Caco-2 (cell line): ENCODE measurements at regions not wholly inside any gene's neighbourhood (a gene's known extent, or its start where the extent isn't known, plus 50 kb on each side); places are given as distances from the start of the nearest gene placed in this dataset.

ENCODE experiments used
- BruUV-seq: library from RNA; stranded (reverse); fragments of 400-500 nt; replicated peaks from 2 replicates; lab custom pipeline; 2021; lab: Mats Ljungman, UMichigan
- CTCF ChIA-PET: fragments of 300-600 bp; sonication (Branson Sonifier 250); formaldehyde crosslinking; loops from one replicate; lab custom pipeline; 2022; ENCODE audit warnings: antibody characterized with exemption; lab: Charles Lee
- POLR2A ChIA-PET: fragments of 300-600 bp; sonication (Branson Sonifier 250); formaldehyde crosslinking; loops from one replicate; lab custom pipeline; 2022; ENCODE audit warnings: antibody characterized with exemption; lab: Charles Lee
- DNase-seq, 2 experiments: peaks; one replicate each; pipeline versions ENCODE4 v3.0.0 to v3.0.0-alpha.2; 2020 to 2022
- H3K27me3 ChIP-seq: replicated peaks from 2 replicates; pipeline ENCODE4 v1.6.0; 2011; ENCODE audit warnings: low read length; ENCODE audit not compliant: control insufficient read depth, insufficient read depth
- H3K36me3 ChIP-seq: 2 replicates; pipeline ENCODE4 v1.5.1; 2011; ENCODE audit warnings: low read length; ENCODE audit not compliant: control insufficient read depth, insufficient read depth
- H3K4me1 ChIP-seq: fragments of 250-450 bp; sonication (Bioruptor Pico); 2 replicates; pipeline ENCODE4 v1.5.1; 2020; ENCODE audit warnings: mild to moderate bottlenecking
- H3K4me3 ChIP-seq: 2 replicates; pipeline ENCODE4 v1.5.1; 2011; ENCODE audit warnings: low read depth, mild to moderate bottlenecking, control low read depth, low read length
- H3K9me3 ChIP-seq: fragments of 250-450 bp; sonication (Bioruptor Pico); 2 replicates; pipeline ENCODE4 v1.5.1; 2020; ENCODE audit warnings: mild to moderate bottlenecking, moderate library complexity
- H3K27ac Mint-ChIP-seq: one replicate; pipeline ENCODE4 v1.8.0; 2022; ENCODE audit warnings: mixed read lengths; ENCODE audit not compliant: unreplicated experiment
- H3K27me3 Mint-ChIP-seq: one replicate; pipeline ENCODE4 v1.8.0; 2022; ENCODE audit warnings: mixed read lengths; ENCODE audit not compliant: insufficient read depth, unreplicated experiment
- H3K36me3 Mint-ChIP-seq: one replicate; pipeline ENCODE4 v1.8.0; 2022; ENCODE audit warnings: mild to moderate bottlenecking, mixed read lengths; ENCODE audit not compliant: insufficient read depth, unreplicated experiment
- H3K4me1 Mint-ChIP-seq: one replicate; pipeline ENCODE4 v1.8.0; 2022; ENCODE audit warnings: low read depth, mixed read lengths; ENCODE audit not compliant: unreplicated experiment
- H3K4me3 Mint-ChIP-seq: one replicate; pipeline ENCODE4 v1.8.0; 2022; ENCODE audit warnings: mild to moderate bottlenecking, moderate library complexity, mixed read lengths; ENCODE audit not compliant: unreplicated experiment
- H3K9me3 Mint-ChIP-seq: one replicate; pipeline ENCODE4 v1.8.0; 2022; ENCODE audit warnings: mixed read lengths; ENCODE audit not compliant: unreplicated experiment
- CTCF ChIP-seq, 2 experiments: fragments of 200-600 bp in 1 of 2; IDR thresholded peaks; 1 replicate in 1 of 2; 2 replicates in 1 of 2; pipeline versions ENCODE4 v1.5.1 to v1.8.0; 2011 to 2022; ENCODE audit warnings: antibody characterized with exemption in 1 of 2, control low read depth in 1 of 2, inconsistent platforms in 1 of 2, low read depth in 1 of 2, low read length in 1 of 2, mild to moderate bottlenecking in 1 of 2, moderate library complexity in 1 of 2; ENCODE audit not compliant: insufficient read depth in 1 of 2, severe bottlenecking in 1 of 2, unreplicated experiment in 1 of 2
- intact Hi-C: fragments of 100-400 bp; cut with micrococcal nuclease; formaldehyde crosslinking; loops from one replicate; pipeline ENCODE4 v1.10.0; 2022; ENCODE audit not compliant: unreplicated experiment

- Mint-ChIP-seq H3K4me1 (no peaks in the 10 kb centered on the region), H3K9me3 (no peaks in the 10 kb centered on the region), H3K27ac (no peak overlapping the region), H3K27me3 (no peaks in the 10 kb centered on the region), H3K4me3 (no peak overlapping the region), H3K36me3 (no peaks in the 10 kb centered on the region)
- H3K4me3 ChIP-seq = no peak overlapping the region
- H3K36me3 ChIP-seq = no peaks in the 10 kb centered on the region
- ChIA-PET CTCF (no interaction called here), POLR2A (no interaction called here)
- no peaks in the 10 kb centered on the region for H3K27me3 ChIP-seq
- no TSS peak for BruUV-seq
- H3K4me1 ChIP-seq = no peaks in the 10 kb centered on the region
- no peak for DNase-seq
- no peak for TF ChIP-seq CTCF (IDR thresholded peaks at IDR 0.05; ENCODE audit: insufficient read depth in 1 of 2, low read depth in 1 of 2, low read length in 1 of 2, severe bottlenecking in 1 of 2, unreplicated experiment in 1 of 2)
- intact Hi-C loops = no loop called here
- no peaks in the 10 kb centered on the region for H3K9me3 ChIP-seq
Observed at GRCh38 chr4:28760003-28760402, 1899.4 kb downstream of the STIM2 start.

- H3K36me3 Mint-ChIP-seq = no peaks in the 10 kb centered on the region
- TF ChIP-seq CTCF (IDR thresholded peaks at IDR 0.05; ENCODE audit: insufficient read depth in 1 of 2, low read depth in 1 of 2, low read length in 1 of 2, severe bottlenecking in 1 of 2, unreplicated experiment in 1 of 2) = no peak
- POLR2A ChIA-PET = no interaction called here
Observed at GRCh38 chr4:28772066-28772465, 1911.4 kb downstream of the STIM2 start.

GRCh38 chr4:28772788-28773187 is 1912.1 kb downstream of the STIM2 start:
- Mint-ChIP-seq H3K27ac (no peak overlapping the region), H3K27me3 (peaks cover 4% of the 10 kb centered on the region), H3K4me3 (no peak overlapping the region), H3K36me3 (no peaks in the 10 kb centered on the region), H3K4me1 (no peaks in the 10 kb centered on the region), H3K9me3 (no peaks in the 10 kb centered on the region)
- no TSS peak for BruUV-seq
- Histone ChIP-seq H3K4me1 (no peaks in the 10 kb centered on the region), H3K9me3 (no peaks in the 10 kb centered on the region), H3K27me3 (no peaks in the 10 kb centered on the region), H3K36me3 (no peaks in the 10 kb centered on the region), H3K4me3 (no peak overlapping the region)
- TF ChIP-seq CTCF (IDR thresholded peaks at IDR 0.05; ENCODE audit: insufficient read depth in 1 of 2, low read depth in 1 of 2, low read length in 1 of 2, severe bottlenecking in 1 of 2, unreplicated experiment in 1 of 2) = no peak
- DNase-seq = no peak
- POLR2A ChIA-PET = no interaction called here
- CTCF ChIA-PET = no interaction called here
- intact Hi-C loops = no loop called here

More at GRCh38 chr4:28772066-28772465, 1911.4 kb downstream of the STIM2 start:
- H3K9me3 Mint-ChIP-seq = no peaks in the 10 kb centered on the region
- no peak overlapping the region for H3K4me3 Mint-ChIP-seq
- no peaks in the 10 kb centered on the region for H3K27me3 ChIP-seq
- H3K4me3 ChIP-seq = no peak overlapping the region
- no peaks in the 10 kb centered on the region for H3K9me3 ChIP-seq
- intact Hi-C loops = no loop called here
- peaks cover 4% of the 10 kb centered on the region for H3K27me3 Mint-ChIP-seq
- H3K27ac Mint-ChIP-seq = no peak overlapping the region
- H3K4me1 ChIP-seq = no peaks in the 10 kb centered on the region
- DNase-seq = no peak
- CTCF ChIA-PET = no interaction called here
- no peaks in the 10 kb centered on the region for H3K4me1 Mint-ChIP-seq
- no peaks in the 10 kb centered on the region for H3K36me3 ChIP-seq
- BruUV-seq = no TSS peak
